HCT116 (cell line): ENCODE measurements at regions not wholly inside any gene's neighbourhood (a gene's known extent, or its start where the extent isn't known, plus 50 kb on each side); places are given as distances from the start of the nearest gene placed in this dataset.

Experiments used
- ATAC-seq: fragments of 200-7000 bp; cut with Tn5 transposase; 2 replicates; pipeline ENCODE4 v1.9.1; 2020; ENCODE audit warnings: mild to moderate bottlenecking, moderate library complexity
- BruUV-seq: library from RNA; stranded (reverse); fragments of 400-500 nt; replicated peaks from 2 replicates; lab custom pipeline; 2021; lab: Mats Ljungman, UMichigan
- CTCF ChIA-PET: fragments of 300-600 bp; sonication (Branson Sonifier 250); formaldehyde crosslinking; loops from one replicate; lab custom pipeline; 2021; ENCODE audit warnings: antibody characterized with exemption; lab: Charles Lee
- POLR2A ChIA-PET: fragments of 300-600, 350-600 bp; sonication (Branson Sonifier 250); formaldehyde crosslinking; loops from one replicate; lab custom pipeline; 2021; ENCODE audit warnings: antibody characterized with exemption; lab: Charles Lee
- RAD21 ChIA-PET, 2 experiments: fragments of 300-600 bp; sonication (Branson Sonifier 250); formaldehyde crosslinking; loops; one replicate each; lab custom pipeline; 2023; ENCODE audit warnings: low total read pairs in 2 of 2; ENCODE audit not compliant: uncharacterized antibody in 2 of 2, unreplicated experiment in 2 of 2, low non-redundant PET in 1 of 2; lab: Charles Lee
- DNase-seq: peaks from one replicate; pipeline ENCODE4 v3.0.0-alpha.2; 2010; ENCODE audit warnings: low read depth, low spot score
- H2AFZ ChIP-seq: fragments of 200-600 bp; shearing (Covaris generic), sonication (generic); 2 replicates; pipeline ENCODE4 v1.6.1; 2017; ENCODE audit warnings: low read depth, mixed run types, mixed read lengths, antibody characterized with exemption, low read length; ENCODE audit not compliant: poor library complexity, severe bottlenecking
- H3K27ac ChIP-seq: 2 replicates; pipeline ENCODE4 v1.5.1; 2012; ENCODE audit warnings: low read depth, low read length
- H3K27me3 ChIP-seq: fragments of 200-600 bp; sonication (generic); 2 replicates; pipeline ENCODE4 v1.6.1; 2016; ENCODE audit warnings: mixed run types, low read length, mixed read lengths; ENCODE audit not compliant: insufficient read depth
- H3K36me3 ChIP-seq, 2 experiments: fragments of 200-500 bp in 1 of 2; fragments of 200-600 bp in 1 of 2; sonication (Bioruptor generic) in 1 of 2; sonication (generic) in 1 of 2; 2 replicates each; pipeline versions ENCODE4 v1.5.1 to v1.6.1; 2014 to 2016; ENCODE audit warnings: low read length in 2 of 2, inconsistent platforms in 1 of 2, mixed read lengths in 1 of 2, mixed run types in 1 of 2; ENCODE audit not compliant: insufficient read depth in 2 of 2, control insufficient read depth in 1 of 2
- H3K4me1 ChIP-seq, 2 experiments: fragments of 200-600 bp in 1 of 2; sonication (generic) in 1 of 2; 2 replicates each; pipeline versions ENCODE4 v1.5.1 to v1.6.1; 2012 to 2017; ENCODE audit warnings: low read length in 2 of 2, inconsistent platforms in 1 of 2, mild to moderate bottlenecking in 1 of 2, mixed read lengths in 1 of 2, mixed run types in 1 of 2, moderate library complexity in 1 of 2; ENCODE audit not compliant: insufficient read depth in 2 of 2, control insufficient read depth in 1 of 2
- H3K4me2 ChIP-seq: fragments of 200-600 bp; sonication (generic); 2 replicates; pipeline ENCODE4 v1.6.1; 2017; ENCODE audit warnings: mixed run types, low read length, mixed read lengths
- H3K4me3 ChIP-seq, 2 experiments: fragments of 200-600 bp in 1 of 2; sonication (generic) in 1 of 2; replicated peaks in 1 of 2; 2 replicates each; pipeline ENCODE4 v1.5.1; 2011 to 2016; ENCODE audit warnings: low read length in 2 of 2, control low read depth in 1 of 2, low read depth in 1 of 2, mild to moderate bottlenecking in 1 of 2, mixed read lengths in 1 of 2, mixed run types in 1 of 2
- H3K79me2 ChIP-seq: fragments of 200-600 bp; sonication (generic); 2 replicates; pipeline ENCODE4 v1.6.1; 2017; ENCODE audit warnings: mild to moderate bottlenecking, mixed run types, low read length, moderate library complexity, mixed read lengths; ENCODE audit not compliant: insufficient read depth
- H3K9ac ChIP-seq: fragments of 200-600 bp; sonication (generic); 2 replicates; pipeline ENCODE4 v1.6.1; 2016; ENCODE audit warnings: low read length, mixed read lengths
- H3K9me2 ChIP-seq: fragments of 200-600 bp; sonication (generic), shearing (Covaris generic); 2 replicates; pipeline ENCODE4 v1.6.1; 2017; ENCODE audit warnings: mixed run types, mild to moderate bottlenecking, moderate library complexity; ENCODE audit not compliant: insufficient read depth
- H3K9me3 ChIP-seq, 2 experiments: fragments of 200-500 bp in 1 of 2; fragments of 200-600 bp in 1 of 2; sonication (Bioruptor generic) in 1 of 2; sonication (generic) in 1 of 2; 2 replicates each; pipeline ENCODE4 v1.6.1; 2014 to 2017; ENCODE audit warnings: low read length in 2 of 2, mixed read lengths in 2 of 2, inconsistent platforms in 1 of 2, low read depth in 1 of 2, mild to moderate bottlenecking in 1 of 2, mixed run types in 1 of 2, moderate library complexity in 1 of 2; ENCODE audit not compliant: control insufficient read depth in 1 of 2, insufficient read depth in 1 of 2
- H4K20me1 ChIP-seq: fragments of 200-600 bp; sonication (generic), shearing (Covaris generic); 2 replicates; pipeline ENCODE4 v1.6.1; 2017; ENCODE audit warnings: mixed run types, mild to moderate bottlenecking, moderate library complexity; ENCODE audit not compliant: insufficient read depth
- CBX3 ChIP-seq: IDR thresholded peaks from 2 replicates; pipeline ENCODE4 v1.6.1; 2012; ENCODE audit warnings: low read depth
- CEBPB ChIP-seq: IDR thresholded peaks from 2 replicates; pipeline ENCODE4 v1.6.1; 2012; ENCODE audit warnings: low read depth
- ELF1 ChIP-seq: IDR thresholded peaks from 2 replicates; pipeline ENCODE4 v1.6.1; 2012; ENCODE audit warnings: low read depth, borderline replicate concordance
- EZH2 ChIP-seq: fragments of 200-600 bp; sonication (generic); IDR thresholded peaks from 2 replicates; pipeline ENCODE4 v1.6.1; 2017; ENCODE audit warnings: antibody characterized with exemption, mixed run types
- EZH2phosphoT487 ChIP-seq: fragments of 200-600 bp; IDR thresholded peaks from 2 replicates; pipeline ENCODE4 v1.6.1; 2018; ENCODE audit warnings: antibody characterized with exemption, borderline replicate concordance
- FOSL1 ChIP-seq: IDR thresholded peaks from 2 replicates; pipeline ENCODE4 v1.6.1; 2012; ENCODE audit warnings: low read depth
- POLR2A ChIP-seq: IDR thresholded peaks from 2 replicates; pipeline ENCODE4 v1.7.0; 2011; ENCODE audit warnings: borderline replicate concordance; ENCODE audit not compliant: insufficient read depth, insufficient read length; ENCODE audit errors: extremely low read depth
- SIN3A ChIP-seq: IDR thresholded peaks from 2 replicates; pipeline ENCODE4 v1.6.1; 2012; ENCODE audit warnings: low read depth
- SRF ChIP-seq: IDR thresholded peaks from 2 replicates; pipeline ENCODE4 v1.6.1; 2012; ENCODE audit warnings: low read depth
- TCF7L2 ChIP-seq: IDR thresholded peaks from 2 replicates; pipeline ENCODE4 v1.7.0; 2011; ENCODE audit warnings: borderline replicate concordance, inconsistent platforms; ENCODE audit not compliant: insufficient read depth, insufficient read length; ENCODE audit errors: extremely low read depth
- YY1 ChIP-seq: IDR thresholded peaks from 2 replicates; pipeline ENCODE4 v1.6.1; 2011; ENCODE audit warnings: low read length, low read depth, moderate library complexity, mild to moderate bottlenecking; ENCODE audit not compliant: insufficient replicate concordance; ENCODE audit errors: extremely low read depth
- ZFX ChIP-seq: fragments of 450-650 bp; IDR thresholded peaks from 2 replicates; pipeline ENCODE4 v1.6.1; 2017
- ZNF274 ChIP-seq: fragments of 200-500 bp; sonication (Bioruptor generic); IDR thresholded peaks from 2 replicates; pipeline ENCODE4 v1.6.1; 2014; ENCODE audit warnings: mild to moderate bottlenecking, low read depth, low read length, inconsistent platforms
- intact Hi-C: fragments of 100-400 bp; cut with micrococcal nuclease; formaldehyde crosslinking; loops from 2 replicates; pipeline ENCODE4 v1.10.0; 2022
- TF ChIP-seq, protein P1 (sequence below): IDR thresholded peaks from 2 replicates; pipeline ENCODE4 v1.6.1; 2012; ENCODE audit warnings: low read depth
- TF ChIP-seq, protein P2 (sequence below): IDR thresholded peaks from 2 replicates; pipeline ENCODE4 v1.6.1; 2012
- TF ChIP-seq, protein P3 (sequence below): IDR thresholded peaks from 2 replicates; pipeline ENCODE4 v1.6.1; 2011; ENCODE audit warnings: mild to moderate bottlenecking, low read length, moderate library complexity; ENCODE audit not compliant: insufficient replicate concordance; ENCODE audit errors: extremely low read depth
- TF ChIP-seq, protein P4 (sequence below), 3 experiments: fragments of 200-600 bp in 1 of 3; sonication (generic) in 1 of 3; IDR thresholded peaks in 2 of 3; conservative IDR thresholded peaks in 1 of 3; 2 replicates each; pipeline ENCODE4 v1.5.1; 2012 to 2017; ENCODE audit warnings: low read depth in 2 of 3, low read length in 2 of 3, antibody characterized with exemption in 1 of 3, borderline replicate concordance in 1 of 3, control low read depth in 1 of 3, mild to moderate bottlenecking in 1 of 3, mixed read lengths in 1 of 3, mixed run types in 1 of 3, moderate library complexity in 1 of 3; ENCODE audit not compliant: insufficient read depth in 1 of 3

DNA sequence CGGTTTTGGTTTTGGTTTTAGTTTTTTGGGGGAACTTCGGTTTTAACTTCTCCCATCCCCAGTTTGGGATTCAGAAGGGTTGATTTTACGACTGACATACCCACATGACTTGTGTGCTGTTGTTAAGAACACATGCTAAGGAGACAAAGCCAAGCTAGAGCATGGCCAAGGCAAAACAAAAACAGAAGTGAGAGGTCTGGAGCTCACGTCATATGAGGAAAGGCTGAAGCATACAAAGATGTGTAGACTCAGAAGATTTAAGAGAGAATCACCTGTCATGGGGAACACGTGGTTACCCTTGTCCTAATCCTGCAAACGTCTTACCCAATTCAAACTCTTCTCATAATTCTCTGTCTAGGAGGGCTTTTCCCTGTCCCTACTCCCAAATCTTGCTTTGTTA, 465.0 kb downstream of the FAM181B start:
- H3K27me3 ChIP-seq: no peaks in the 10 kb centered on the region
- DNase-seq: no peak
- intact Hi-C loops: no loop called here
- H4K20me1 ChIP-seq: no peaks in the 10 kb centered on the region
- H3K4me3 ChIP-seq: no peak overlapping the region
- no peak overlapping the region for H3K9ac ChIP-seq
- POLR2A ChIA-PET: no interaction called here
- peaks cover 9 to 17% of the 10 kb centered on the region in 2 experiments; a peak in 2 of 4 replicates for H3K9me3 ChIP-seq
- H3K79me2 ChIP-seq: no peaks in the 10 kb centered on the region
- no peak overlapping the region for H3K27ac ChIP-seq
- no peaks in the 10 kb centered on the region for H3K4me1 ChIP-seq
- H2AFZ ChIP-seq: no peak overlapping the region
- no TSS peak for BruUV-seq
- CTCF ChIA-PET: no interaction called here
- no peaks in the 10 kb centered on the region for H3K9me2 ChIP-seq
- TF ChIP-seq, protein P1, sequence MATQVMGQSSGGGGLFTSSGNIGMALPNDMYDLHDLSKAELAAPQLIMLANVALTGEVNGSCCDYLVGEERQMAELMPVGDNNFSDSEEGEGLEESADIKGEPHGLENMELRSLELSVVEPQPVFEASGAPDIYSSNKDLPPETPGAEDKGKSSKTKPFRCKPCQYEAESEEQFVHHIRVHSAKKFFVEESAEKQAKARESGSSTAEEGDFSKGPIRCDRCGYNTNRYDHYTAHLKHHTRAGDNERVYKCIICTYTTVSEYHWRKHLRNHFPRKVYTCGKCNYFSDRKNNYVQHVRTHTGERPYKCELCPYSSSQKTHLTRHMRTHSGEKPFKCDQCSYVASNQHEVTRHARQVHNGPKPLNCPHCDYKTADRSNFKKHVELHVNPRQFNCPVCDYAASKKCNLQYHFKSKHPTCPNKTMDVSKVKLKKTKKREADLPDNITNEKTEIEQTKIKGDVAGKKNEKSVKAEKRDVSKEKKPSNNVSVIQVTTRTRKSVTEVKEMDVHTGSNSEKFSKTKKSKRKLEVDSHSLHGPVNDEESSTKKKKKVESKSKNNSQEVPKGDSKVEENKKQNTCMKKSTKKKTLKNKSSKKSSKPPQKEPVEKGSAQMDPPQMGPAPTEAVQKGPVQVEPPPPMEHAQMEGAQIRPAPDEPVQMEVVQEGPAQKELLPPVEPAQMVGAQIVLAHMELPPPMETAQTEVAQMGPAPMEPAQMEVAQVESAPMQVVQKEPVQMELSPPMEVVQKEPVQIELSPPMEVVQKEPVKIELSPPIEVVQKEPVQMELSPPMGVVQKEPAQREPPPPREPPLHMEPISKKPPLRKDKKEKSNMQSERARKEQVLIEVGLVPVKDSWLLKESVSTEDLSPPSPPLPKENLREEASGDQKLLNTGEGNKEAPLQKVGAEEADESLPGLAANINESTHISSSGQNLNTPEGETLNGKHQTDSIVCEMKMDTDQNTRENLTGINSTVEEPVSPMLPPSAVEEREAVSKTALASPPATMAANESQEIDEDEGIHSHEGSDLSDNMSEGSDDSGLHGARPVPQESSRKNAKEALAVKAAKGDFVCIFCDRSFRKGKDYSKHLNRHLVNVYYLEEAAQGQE: no peak
- TF ChIP-seq POLR2A (no peak), ZFX (no peak), ZNF274 (no peak), TCF7L2 (no peak), EZH2 (no peak), SIN3A (no peak), YY1 (no peak), ELF1 (no peak), CEBPB (no peak), FOSL1 (no peak), EZH2phosphoT487 (no peak), CBX3 (no peak), SRF (no peak)
- TF ChIP-seq, protein P2, sequence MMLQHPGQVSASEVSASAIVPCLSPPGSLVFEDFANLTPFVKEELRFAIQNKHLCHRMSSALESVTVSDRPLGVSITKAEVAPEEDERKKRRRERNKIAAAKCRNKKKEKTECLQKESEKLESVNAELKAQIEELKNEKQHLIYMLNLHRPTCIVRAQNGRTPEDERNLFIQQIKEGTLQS: no peak
- TF ChIP-seq, protein P3, sequence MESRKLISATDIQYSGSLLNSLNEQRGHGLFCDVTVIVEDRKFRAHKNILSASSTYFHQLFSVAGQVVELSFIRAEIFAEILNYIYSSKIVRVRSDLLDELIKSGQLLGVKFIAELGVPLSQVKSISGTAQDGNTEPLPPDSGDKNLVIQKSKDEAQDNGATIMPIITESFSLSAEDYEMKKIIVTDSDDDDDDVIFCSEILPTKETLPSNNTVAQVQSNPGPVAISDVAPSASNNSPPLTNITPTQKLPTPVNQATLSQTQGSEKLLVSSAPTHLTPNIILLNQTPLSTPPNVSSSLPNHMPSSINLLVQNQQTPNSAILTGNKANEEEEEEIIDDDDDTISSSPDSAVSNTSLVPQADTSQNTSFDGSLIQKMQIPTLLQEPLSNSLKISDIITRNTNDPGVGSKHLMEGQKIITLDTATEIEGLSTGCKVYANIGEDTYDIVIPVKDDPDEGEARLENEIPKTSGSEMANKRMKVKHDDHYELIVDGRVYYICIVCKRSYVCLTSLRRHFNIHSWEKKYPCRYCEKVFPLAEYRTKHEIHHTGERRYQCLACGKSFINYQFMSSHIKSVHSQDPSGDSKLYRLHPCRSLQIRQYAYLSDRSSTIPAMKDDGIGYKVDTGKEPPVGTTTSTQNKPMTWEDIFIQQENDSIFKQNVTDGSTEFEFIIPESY: no peak
- TF ChIP-seq, protein P4, sequence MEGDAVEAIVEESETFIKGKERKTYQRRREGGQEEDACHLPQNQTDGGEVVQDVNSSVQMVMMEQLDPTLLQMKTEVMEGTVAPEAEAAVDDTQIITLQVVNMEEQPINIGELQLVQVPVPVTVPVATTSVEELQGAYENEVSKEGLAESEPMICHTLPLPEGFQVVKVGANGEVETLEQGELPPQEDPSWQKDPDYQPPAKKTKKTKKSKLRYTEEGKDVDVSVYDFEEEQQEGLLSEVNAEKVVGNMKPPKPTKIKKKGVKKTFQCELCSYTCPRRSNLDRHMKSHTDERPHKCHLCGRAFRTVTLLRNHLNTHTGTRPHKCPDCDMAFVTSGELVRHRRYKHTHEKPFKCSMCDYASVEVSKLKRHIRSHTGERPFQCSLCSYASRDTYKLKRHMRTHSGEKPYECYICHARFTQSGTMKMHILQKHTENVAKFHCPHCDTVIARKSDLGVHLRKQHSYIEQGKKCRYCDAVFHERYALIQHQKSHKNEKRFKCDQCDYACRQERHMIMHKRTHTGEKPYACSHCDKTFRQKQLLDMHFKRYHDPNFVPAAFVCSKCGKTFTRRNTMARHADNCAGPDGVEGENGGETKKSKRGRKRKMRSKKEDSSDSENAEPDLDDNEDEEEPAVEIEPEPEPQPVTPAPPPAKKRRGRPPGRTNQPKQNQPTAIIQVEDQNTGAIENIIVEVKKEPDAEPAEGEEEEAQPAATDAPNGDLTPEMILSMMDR (IDR thresholded peaks at IDR 0.05 in 2 of 3, conservative IDR thresholded peaks at IDR 0.05 in 1 of 3; ENCODE audit: borderline replicate concordance in 1 of 3, insufficient read depth in 1 of 3, low read depth in 2 of 3, low read length in 2 of 3): no peak
- no peaks in the 10 kb centered on the region for H3K36me3 ChIP-seq
- H3K4me2 ChIP-seq: no peak overlapping the region
- RAD21 ChIA-PET: no interaction called here
- ATAC-seq: no peak
